ENCODE measurements at regions not wholly inside any gene's neighbourhood (a gene's known extent, or its start where the extent isn't known, plus 50 kb on each side); places are given as distances from the start of the nearest gene placed in this dataset.

- H3K4me3 ChIP-seq (ENCODE audit: low read length): no peak overlapping the region
- no peak for TF ChIP-seq CTCF (IDR thresholded peaks at IDR 0.05; ENCODE audit: insufficient read depth, low read depth, low read length, missing control alignments)
- peak; percentile 65 for DNase-seq (ENCODE audit: low read depth)
Measured at GRCh38 chr14:66000766-66001165, 485.4 kb upstream of the CCDC196 start.

GRCh38 chr14:66001356-66001755 lies 484.8 kb upstream of the CCDC196 start:
- DNase-seq (ENCODE audit: low read depth): peak; percentile 23
- H3K4me3 ChIP-seq (ENCODE audit: low read length): no peak overlapping the region

GRCh38 chr14:66003082-66003730 lies 483.0 kb upstream of the CCDC196 start:
- no peak for TF ChIP-seq CTCF (IDR thresholded peaks at IDR 0.05; ENCODE audit: insufficient read depth, low read depth, low read length, missing control alignments)
- H3K4me3 ChIP-seq (ENCODE audit: low read length): no peak overlapping the region
- peak; percentile 81 for DNase-seq (ENCODE audit: low read depth)

More at GRCh38 chr14:66001356-66001755, 484.8 kb upstream of the CCDC196 start:
- no peak for TF ChIP-seq CTCF (IDR thresholded peaks at IDR 0.05; ENCODE audit: insufficient read depth, low read depth, low read length, missing control alignments)

GRCh38 chr14:66005900-66006434 lies 480.2 kb upstream of the CCDC196 start:
- TF ChIP-seq CTCF (IDR thresholded peaks at IDR 0.05; ENCODE audit: insufficient read depth, low read depth, low read length, missing control alignments): no peak

GRCh38 chr14:66008631-66009030 lies 477.5 kb upstream of the CCDC196 start:
- no peak for TF ChIP-seq CTCF (IDR thresholded peaks at IDR 0.05; ENCODE audit: insufficient read depth, low read depth, low read length, missing control alignments)
- H3K4me3 ChIP-seq (ENCODE audit: low read length): no peak overlapping the region

More at GRCh38 chr14:66005900-66006434, 480.2 kb upstream of the CCDC196 start:
- DNase-seq (ENCODE audit: low read depth): no peak
- H3K4me3 ChIP-seq (ENCODE audit: low read length): no peak overlapping the region

GRCh38 chr14:66009089-66009488 lies 477.1 kb upstream of the CCDC196 start:
- TF ChIP-seq CTCF (IDR thresholded peaks at IDR 0.05; ENCODE audit: insufficient read depth, low read depth, low read length, missing control alignments): no peak
- H3K4me3 ChIP-seq (ENCODE audit: low read length): no peak overlapping the region
- DNase-seq (ENCODE audit: low read depth): peak; percentile 85

More at GRCh38 chr14:66008631-66009030, 477.5 kb upstream of the CCDC196 start:
- DNase-seq (ENCODE audit: low read depth): no peak

GRCh38 chr14:66010695-66011094 lies 475.5 kb upstream of the CCDC196 start:
- no peak for TF ChIP-seq CTCF (IDR thresholded peaks at IDR 0.05; ENCODE audit: insufficient read depth, low read depth, low read length, missing control alignments)

More at GRCh38 chr14:66010695-66011094, 475.5 kb upstream of the CCDC196 start:
- no peak for DNase-seq (ENCODE audit: low read depth)
- no peak overlapping the region for H3K4me3 ChIP-seq (ENCODE audit: low read length)

Data from epithelial cell of esophagus (primary cell).